IMR-90 (cell line): ENCODE measurements at regions not wholly inside any gene's neighbourhood (a gene's known extent, or its start where the extent isn't known, plus 50 kb on each side); places are given as distances from the start of the nearest gene placed in this dataset.

ENCODE experiments used
- ATAC-seq: fragments of 200-7000 bp; cut with Tn5 transposase; 2 replicates; pipeline ENCODE4 v1.9.1; 2020; ENCODE audit warnings: low read depth, mild to moderate bottlenecking, moderate library complexity
- BruUV-seq: library from RNA; stranded (reverse); fragments of 400-500 nt; replicated peaks from 2 replicates; lab custom pipeline; 2021; lab: Mats Ljungman, UMichigan
- CTCF ChIA-PET: fragments of 300-600 bp; formaldehyde crosslinking; extraction: SDS; loops from one replicate; lab custom pipeline; 2021; ENCODE audit warnings: antibody characterized with exemption; lab: Yijun Ruan, JAX
- POLR2A ChIA-PET: fragments of 300-600 bp; sonication (Branson Sonifier 250); formaldehyde crosslinking; loops from one replicate; lab custom pipeline; 2022; ENCODE audit warnings: antibody characterized with exemption; ENCODE audit not compliant: unreplicated experiment; lab: Charles Lee
- DNase-seq: peaks from one replicate; pipeline ENCODE4 v3.0.0; 2013
- H2AFZ ChIP-seq: replicated peaks from 2 replicates; pipeline ENCODE3; 2013; ENCODE audit warnings: low read length, mild to moderate bottlenecking; ENCODE audit not compliant: poor library complexity
- H2AK5ac ChIP-seq: 2 replicates; pipeline ENCODE4 v1.6.1; 2013; ENCODE audit warnings: low read depth, low read length, inconsistent platforms
- H2AK9ac ChIP-seq: replicated peaks from 2 replicates; pipeline ENCODE3; 2013; ENCODE audit warnings: mild to moderate bottlenecking, low read depth, low read length, moderate library complexity; ENCODE audit not compliant: poor library complexity
- H2BK120ac ChIP-seq: 2 replicates; pipeline ENCODE4 v1.6.1; 2013; ENCODE audit warnings: low read depth, low read length, inconsistent platforms
- H2BK15ac ChIP-seq: 3 replicates; pipeline ENCODE4 v1.6.1; 2013; ENCODE audit warnings: low read depth, low read length, inconsistent platforms
- H2BK20ac ChIP-seq: 2 replicates; pipeline ENCODE4 v1.6.1; 2013; ENCODE audit warnings: low read depth, mild to moderate bottlenecking, inconsistent platforms, low read length, moderate library complexity
- H2BK5ac ChIP-seq: 2 replicates; pipeline ENCODE4 v1.6.1; 2013; ENCODE audit warnings: mild to moderate bottlenecking, low read depth, low read length, inconsistent platforms; ENCODE audit not compliant: poor library complexity, severe bottlenecking
- H3K14ac ChIP-seq: replicated peaks from 2 replicates; pipeline ENCODE4 v1.6.1; 2013; ENCODE audit warnings: low read depth, low read length, inconsistent platforms
- H3K18ac ChIP-seq: 2 replicates; pipeline ENCODE4 v1.6.1; 2013; ENCODE audit warnings: low read depth, low read length, control low read depth
- H3K23ac ChIP-seq: 2 replicates; pipeline ENCODE4 v1.6.1; 2013; ENCODE audit warnings: low read depth, low read length, inconsistent platforms
- H3K27ac ChIP-seq: 2 replicates; pipeline ENCODE4 v1.5.1; 2013; ENCODE audit warnings: mild to moderate bottlenecking, control low read depth, low read length; ENCODE audit not compliant: insufficient read depth
- H3K27me3 ChIP-seq: 2 replicates; pipeline ENCODE4 v1.6.1; 2013; ENCODE audit warnings: low read length; ENCODE audit not compliant: control insufficient read depth, insufficient read depth
- H3K36me3 ChIP-seq: 2 replicates; pipeline ENCODE4 v1.6.1; 2013; ENCODE audit warnings: low read length, mixed read lengths; ENCODE audit not compliant: control insufficient read depth, insufficient read depth
- H3K4ac ChIP-seq: 2 replicates; pipeline ENCODE4 v1.6.1; 2013; ENCODE audit warnings: low read depth, low read length, inconsistent platforms
- H3K4me1 ChIP-seq: 2 replicates; pipeline ENCODE4 v1.6.1; 2013; ENCODE audit warnings: low read length, mixed read lengths; ENCODE audit not compliant: control insufficient read depth, insufficient read depth
- H3K4me2 ChIP-seq: 2 replicates; pipeline ENCODE4 v1.6.1; 2013; ENCODE audit warnings: low read depth, mild to moderate bottlenecking, control low read depth, low read length, moderate library complexity
- H3K4me3 ChIP-seq: 2 replicates; pipeline ENCODE4 v1.5.1; 2013; ENCODE audit warnings: low read depth, mild to moderate bottlenecking, control low read depth, low read length, moderate library complexity; ENCODE audit not compliant: insufficient read depth
- H3K56ac ChIP-seq: 2 replicates; pipeline ENCODE4 v1.6.1; 2013; ENCODE audit warnings: low read length, inconsistent platforms; ENCODE audit not compliant: insufficient read depth; ENCODE audit errors: extremely low read depth
- H3K79me1 ChIP-seq, 2 experiments: 2 replicates each; pipeline ENCODE4 v1.6.1; 2013; ENCODE audit warnings: low read length in 2 of 2, inconsistent platforms in 1 of 2, low read depth in 1 of 2
- H3K9ac ChIP-seq: 2 replicates; pipeline ENCODE4 v1.6.1; 2013; ENCODE audit warnings: low read depth, low read length, control low read depth
- H3K9me1 ChIP-seq: 2 replicates; pipeline ENCODE4 v1.6.1; 2013; ENCODE audit warnings: low read length, inconsistent platforms; ENCODE audit not compliant: insufficient read depth
- H3K9me3 ChIP-seq: 2 replicates; pipeline ENCODE4 v1.6.1; 2013; ENCODE audit warnings: low read length; ENCODE audit not compliant: control insufficient read depth, insufficient read depth
- H4K20me1 ChIP-seq: 2 replicates; pipeline ENCODE4 v1.6.1; 2013; ENCODE audit warnings: low read length, inconsistent platforms; ENCODE audit not compliant: insufficient read depth
- H4K5ac ChIP-seq: 2 replicates; pipeline ENCODE4 v1.6.1; 2013; ENCODE audit warnings: mild to moderate bottlenecking, low read depth, low read length, control low read depth
- H4K8ac ChIP-seq, 2 experiments: 2 replicates each; pipeline ENCODE4 v1.6.1; 2013; ENCODE audit warnings: low read depth in 2 of 2, low read length in 2 of 2, control low read depth in 1 of 2, inconsistent platforms in 1 of 2
- H4K91ac ChIP-seq: 2 replicates; pipeline ENCODE4 v1.6.1; 2013; ENCODE audit warnings: low read depth, low read length, inconsistent platforms; ENCODE audit not compliant: insufficient read depth
- ELK1 ChIP-seq: fragments of 150-350 bp; IDR thresholded peaks from 2 replicates; pipeline ENCODE4 v1.6.1; 2016; ENCODE audit warnings: low read depth, mild to moderate bottlenecking, low read length, moderate library complexity, borderline replicate concordance
- FOS ChIP-seq: fragments of 150-350 bp; IDR thresholded peaks from 2 replicates; pipeline ENCODE4 v1.6.1; 2016; ENCODE audit warnings: low read depth, low read length
- MAZ ChIP-seq: IDR thresholded peaks from 2 replicates; pipeline ENCODE4 v1.6.1; 2012; ENCODE audit warnings: low read depth, mild to moderate bottlenecking, low read length, improper control_type of control experiment, moderate library complexity, borderline replicate concordance
- MXI1 ChIP-seq: IDR thresholded peaks from 2 replicates; pipeline ENCODE4 v1.6.1; 2012; ENCODE audit warnings: low read depth, mild to moderate bottlenecking, low read length, moderate library complexity, borderline replicate concordance
- RFX5 ChIP-seq: IDR thresholded peaks from 2 replicates; pipeline ENCODE4 v1.8.0; 2012; ENCODE audit warnings: low read depth, mild to moderate bottlenecking, low read length, moderate library complexity
- USF2 ChIP-seq: fragments of 150-350 bp; IDR thresholded peaks from 2 replicates; pipeline ENCODE4 v1.6.1; 2017; ENCODE audit warnings: mild to moderate bottlenecking, antibody characterized with exemption, low read length, low read depth
- WGBS, 2 experiments: methylation state at CpG; one replicate each; pipeline versions ENCODE4 v1.1.5 to v1.1.7; 2013; ENCODE audit warnings: missing lambda C conversion rate in 2 of 2; ENCODE audit not compliant: insufficient read length in 1 of 2; ENCODE audit errors: extremely low coverage in 2 of 2; 5-methylcytosine and 5-hydroxymethylcytosine counted together
- dilution Hi-C: fragments of 300-500 bp; cut with HindIII; formaldehyde crosslinking; loops from one replicate; pipeline ENCODE4 v1.14.3; 2018; ENCODE audit warnings: low sequenced_read_pairs; ENCODE audit not compliant: unreplicated experiment
- in situ Hi-C: fragments of 300-500 bp; cut with MboI; formaldehyde crosslinking; loops from 3 replicates; pipeline ENCODE4 v1.14.3; 2019; ENCODE audit warnings: low sequenced_read_pairs, inconsistent platforms, mixed read lengths
- intact Hi-C: fragments of 100-400 bp; cut with micrococcal nuclease; formaldehyde crosslinking; loops from 2 replicates; pipeline ENCODE4 v1.10.0; 2022

- Histone ChIP-seq H3K9me1 (no peaks in the 10 kb centered on the region), H3K23ac (no peak overlapping the region), H3K56ac (no peak overlapping the region), H3K27me3 (no peaks in the 10 kb centered on the region), H4K91ac (no peak overlapping the region), H2BK20ac (no peak overlapping the region), H3K36me3 (no peaks in the 10 kb centered on the region), H3K27ac (no peak overlapping the region), H3K9ac (no peak overlapping the region), H3K9me3 (peaks cover 4% of the 10 kb centered on the region; the same call in 1 of the 2 replicates), H3K4me1 (no peaks in the 10 kb centered on the region), H2BK120ac (no peak overlapping the region), H3K4me2 (no peak overlapping the region), H4K8ac (no peak overlapping the region), H3K4me3 (no peak overlapping the region), H3K14ac (no peak overlapping the region), H4K20me1 (no peaks in the 10 kb centered on the region), H4K5ac (no peak overlapping the region), H2AFZ (no peak overlapping the region), H2BK15ac (no peak overlapping the region), H2AK5ac (no peak overlapping the region), H3K18ac (no peak overlapping the region), H3K79me1 (no peaks in the 10 kb centered on the region), H3K4ac (no peak overlapping the region), H2AK9ac (no peak overlapping the region), H2BK5ac (no peak overlapping the region)
- TF ChIP-seq MXI1, result no peak
- TF ChIP-seq ELK1, result no peak
- TF ChIP-seq RFX5, result no peak
- no peak for TF ChIP-seq MAZ
- TF ChIP-seq USF2, result no peak
- TF ChIP-seq FOS, result no peak
- in situ Hi-C loops (no loop called here), intact Hi-C loops (no loop called here), dilution Hi-C loops (no loop called here)
- CTCF ChIA-PET, result no interaction called here
- no CpG with 5 or more reads among the region's 2 CpGs for WGBS, 2 experiments
- DNase-seq, result no peak
- POLR2A ChIA-PET, result no interaction called here
- no TSS peak for BruUV-seq
- ATAC-seq, result no peak
Observed at GRCh38 chr12:127113945-127114344, 1153.0 kb upstream of the TMEM132C start.
